Mesenteric fat pad (tissue), 1 donor: ENCODE measurements at regions not wholly inside any gene's neighbourhood (a gene's known extent, or its start where the extent isn't known, plus 50 kb on each side); places are given as distances from the start of the nearest gene placed in this dataset.
"Not testable (repeated sequence)": the region's sequence is repeated elsewhere in the genome, so short reads cannot be mapped to it uniquely, and the experiment has no call there.

Experiments used
- DNase-seq: peaks from one replicate; pipeline ENCODE4 v3.0.0-alpha.2; 2020; ENCODE audit warnings: low spot score
- donor health status: DM: yes; HTN: yes; CAD: no.

DNA sequence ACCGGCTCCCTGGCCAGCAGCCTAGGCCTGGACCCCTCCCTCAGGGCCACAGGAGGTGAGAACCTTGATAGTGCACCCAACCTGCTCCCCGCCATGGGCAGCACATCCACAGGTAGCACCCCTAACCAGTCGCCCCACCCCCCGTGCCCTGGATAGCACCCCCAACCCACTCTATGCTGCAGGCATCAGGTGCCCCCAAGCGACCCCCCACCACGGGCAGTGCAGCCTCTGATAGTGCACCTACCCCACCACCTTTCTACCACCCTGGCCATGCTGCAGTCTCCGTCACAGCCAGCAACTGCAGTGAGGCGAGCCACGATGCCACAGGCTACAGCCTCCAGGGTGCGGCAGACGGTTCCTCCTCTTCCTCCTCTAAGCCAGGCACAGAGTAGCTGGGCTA, 55.6 kb downstream of the SOWAHC start:
- DNase-seq: no peak

DNA sequence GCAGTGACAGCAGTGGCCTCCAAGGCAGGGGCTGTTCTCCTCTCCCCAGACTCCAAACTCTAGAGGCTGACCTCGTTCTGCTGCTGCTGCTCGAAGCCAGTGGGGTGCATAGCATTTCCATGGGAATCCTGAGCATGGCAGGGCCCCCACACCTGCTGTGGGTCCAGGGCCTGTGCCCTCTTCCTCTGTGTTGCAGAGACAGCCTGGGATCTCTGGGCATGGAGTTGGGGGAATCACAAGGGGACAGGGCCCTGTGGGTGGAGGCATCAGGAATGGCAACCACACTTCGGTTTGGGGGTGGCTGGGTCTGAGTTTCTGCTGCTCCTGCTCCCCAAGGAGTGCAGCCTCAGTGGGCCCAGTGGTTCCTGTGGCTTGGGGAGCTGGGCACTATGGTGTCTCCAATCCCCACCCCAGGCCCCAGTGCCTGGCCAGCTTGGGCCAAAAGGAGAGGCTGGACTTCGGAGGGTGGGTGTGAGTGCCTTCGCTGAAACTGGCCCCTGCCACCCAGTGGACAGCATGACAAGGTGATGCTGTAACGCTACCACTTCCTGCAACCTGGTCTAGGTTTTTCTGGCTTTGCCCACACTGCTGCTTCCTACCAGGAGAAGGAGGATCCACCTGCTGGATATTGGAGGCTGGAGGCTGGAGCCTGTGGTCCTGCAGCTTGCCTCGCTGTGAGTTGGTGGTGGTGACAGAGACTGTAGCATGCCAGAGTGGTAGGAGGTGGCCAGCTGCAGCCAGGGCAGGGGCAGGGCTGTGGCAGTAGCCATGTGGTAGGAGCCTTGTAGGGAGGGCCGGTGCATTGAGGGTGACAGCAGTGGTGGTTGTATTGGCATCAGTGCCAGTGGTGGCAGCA, 56.6 kb downstream of the SOWAHC start:
- DNase-seq: peak; percentile 81

DNA sequence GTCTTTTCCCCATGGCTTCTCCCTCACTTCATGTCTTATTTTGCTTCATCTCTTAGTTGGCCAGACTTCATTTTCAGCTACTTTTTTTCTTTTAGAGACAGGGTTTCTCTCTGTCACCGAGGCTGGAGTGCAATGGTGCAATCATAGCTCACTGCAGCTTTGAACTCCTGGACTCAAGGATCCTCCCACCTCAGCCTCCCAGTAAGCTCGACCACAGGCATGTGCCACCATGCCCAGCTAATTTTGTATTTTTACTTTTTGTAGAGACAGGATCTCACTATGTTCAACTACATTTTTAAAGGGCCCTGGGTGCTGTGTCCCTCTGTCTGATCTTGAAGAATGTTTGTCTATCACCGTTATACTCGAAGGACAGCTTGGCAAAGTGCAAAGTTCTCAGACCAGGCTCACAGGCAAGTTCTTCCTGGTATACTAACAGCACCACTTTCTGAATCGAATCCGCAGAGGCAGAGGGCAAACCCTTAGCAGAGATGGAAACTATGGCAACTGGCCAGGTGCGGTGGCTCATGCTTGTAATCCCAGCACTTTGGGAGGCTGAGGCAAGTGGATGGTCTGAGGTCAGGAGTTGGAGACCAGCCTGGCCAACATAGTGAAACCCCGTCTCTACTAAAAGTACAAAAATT, 60.9 kb downstream of the SOWAHC start:
- peak; percentile 55 for DNase-seq

DNA sequence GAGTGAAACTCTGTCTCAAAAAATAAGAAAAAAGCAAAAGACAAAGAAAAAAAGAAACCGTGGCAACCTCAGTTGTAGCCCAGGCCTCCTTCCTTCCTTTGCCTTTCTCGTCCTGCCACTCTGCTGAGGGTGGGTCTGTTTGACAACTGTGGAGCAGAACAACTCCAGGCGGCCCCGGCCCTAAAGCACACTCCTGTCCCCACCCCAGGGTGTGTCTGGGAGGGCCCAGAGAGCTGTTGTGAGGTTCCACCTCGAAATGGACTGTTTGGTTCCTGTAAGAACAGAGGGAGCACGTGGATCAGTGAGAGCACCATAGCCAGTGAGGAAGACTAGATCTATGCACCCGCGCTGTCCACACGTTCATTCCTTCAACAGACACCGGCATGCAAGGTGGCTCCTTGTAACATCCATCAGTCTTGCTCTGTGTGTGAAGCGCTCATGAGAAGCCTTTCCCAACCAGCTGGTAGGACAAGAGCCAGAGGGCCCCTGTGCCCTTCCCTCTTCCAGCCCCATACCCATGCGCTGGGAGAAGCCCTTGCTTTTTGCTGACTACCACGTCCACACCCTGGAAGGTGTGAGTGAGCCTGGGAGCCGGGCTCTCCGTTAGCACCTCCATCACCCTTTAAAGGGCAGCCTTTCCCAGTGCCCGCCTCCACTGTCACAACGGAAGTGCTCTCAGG, 61.6 kb downstream of the SOWAHC start:
- no peak for DNase-seq

DNA sequence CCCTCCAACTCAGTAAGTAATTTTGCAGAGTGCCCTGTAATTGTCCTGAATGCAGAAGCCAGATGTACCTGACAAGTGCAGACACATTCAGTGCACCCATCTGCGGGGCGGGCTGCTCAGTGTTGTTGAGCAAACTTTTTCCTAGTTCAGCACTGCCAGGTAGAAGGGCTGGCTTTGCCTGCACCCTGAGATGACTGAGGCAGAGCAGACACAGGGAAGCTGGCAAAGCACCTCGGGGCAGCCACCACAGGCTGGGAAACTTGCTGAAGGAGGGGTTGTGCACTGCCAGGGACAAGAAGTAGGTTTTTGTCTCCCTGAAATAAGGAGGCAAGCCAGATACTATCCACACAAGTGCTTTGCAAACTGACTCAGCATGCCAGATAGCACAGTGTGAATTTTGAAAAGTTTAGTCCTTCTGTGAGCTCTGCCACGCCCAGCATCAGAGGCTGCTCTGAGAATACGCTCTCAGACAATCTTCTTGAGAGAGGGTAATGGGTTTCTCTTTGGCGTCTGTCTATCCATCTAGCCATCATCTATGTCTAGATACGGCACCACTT, 62.3 kb downstream of the SOWAHC start:
- no peak for DNase-seq

DNA sequence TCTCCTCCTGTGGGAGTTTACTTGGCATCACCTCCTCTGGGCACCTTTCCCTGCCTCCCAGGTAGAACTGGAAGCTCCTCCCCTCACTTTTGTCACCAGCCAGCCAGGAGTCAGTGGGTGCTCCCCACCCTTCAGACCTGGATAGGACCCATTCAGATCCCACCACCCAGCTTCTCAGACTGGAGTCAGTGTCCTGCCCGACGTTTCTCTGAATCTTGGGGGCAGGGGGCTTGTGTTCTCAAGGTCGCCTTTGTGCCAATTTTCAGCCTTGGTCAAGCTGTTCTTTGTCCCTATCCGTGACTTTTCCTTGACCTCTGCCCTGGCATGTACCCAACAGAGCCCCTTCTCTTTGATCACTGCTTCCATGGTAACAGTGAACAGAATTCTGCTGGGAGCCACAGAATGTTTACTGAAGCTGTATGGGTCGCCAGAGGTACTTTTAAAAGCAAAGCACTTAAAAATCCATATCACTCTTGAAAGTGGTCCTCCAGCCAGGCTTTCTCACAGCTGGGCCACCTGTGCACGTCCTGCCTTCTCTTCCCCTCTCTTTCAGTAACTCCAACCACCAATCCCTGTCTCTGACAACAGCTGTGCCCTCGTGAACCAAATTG, 63.1 kb downstream of the SOWAHC start:
- DNase-seq: not testable (repeated sequence)

DNA sequence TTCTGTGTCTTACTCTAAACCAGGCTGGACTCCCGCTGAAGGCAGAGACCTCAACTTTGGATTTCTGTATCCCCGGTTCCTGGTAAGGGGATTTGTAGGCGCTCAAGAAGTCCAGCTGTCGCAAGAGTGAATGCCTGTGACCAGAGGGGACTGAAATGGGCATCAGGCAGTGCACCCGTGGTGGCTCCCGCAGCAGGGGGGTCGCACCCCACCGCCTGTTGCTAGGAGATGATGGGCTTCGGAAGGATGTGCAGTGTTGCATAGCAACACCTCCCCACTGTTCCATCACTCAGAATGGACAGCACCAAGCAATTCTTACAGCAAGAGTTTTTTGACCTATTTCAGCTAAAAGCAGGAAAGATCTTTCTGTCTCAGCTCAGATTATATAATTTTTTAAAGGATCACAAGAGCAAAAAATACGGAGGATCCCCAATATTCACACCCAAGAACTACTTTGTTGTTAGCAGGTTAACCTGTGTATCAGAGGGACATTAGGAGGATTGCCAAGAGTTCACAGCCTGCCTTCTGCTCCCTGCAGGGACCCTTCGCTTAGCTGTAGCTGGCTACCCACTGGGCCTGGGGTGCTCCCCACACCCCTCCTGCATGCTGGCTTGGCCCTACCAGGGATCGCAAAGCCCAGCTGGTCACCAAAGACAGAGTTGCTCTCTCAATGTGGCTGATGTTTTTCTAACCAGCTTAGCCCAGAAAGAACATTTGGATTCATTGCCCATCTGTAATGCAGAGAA, 63.8 kb downstream of the SOWAHC start:
- DNase-seq: no peak

DNA sequence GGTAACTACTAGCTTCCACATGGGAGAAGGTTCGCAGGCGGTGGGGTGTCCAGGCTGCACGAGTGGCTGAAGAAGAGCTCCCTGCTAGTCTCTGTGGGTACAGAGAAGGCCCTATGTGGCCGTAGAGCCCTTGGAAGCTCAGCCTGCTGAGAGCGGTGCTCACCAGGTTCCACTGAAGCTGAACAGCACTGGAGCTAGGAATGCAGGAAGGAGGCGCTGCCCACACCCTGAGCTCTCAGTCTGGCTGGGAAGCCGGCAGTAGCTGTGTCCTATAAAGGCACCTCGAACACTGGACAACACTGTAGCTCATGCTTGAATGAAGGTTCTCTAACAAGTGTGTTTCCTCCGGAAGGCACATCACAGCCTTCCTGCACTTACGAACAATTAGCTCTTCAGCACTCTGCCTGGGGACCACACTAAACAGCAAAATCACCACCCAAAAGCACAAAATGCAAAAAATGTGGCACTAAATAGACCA, 64.6 kb downstream of the SOWAHC start:
- DNase-seq: not testable (repeated sequence)

DNA sequence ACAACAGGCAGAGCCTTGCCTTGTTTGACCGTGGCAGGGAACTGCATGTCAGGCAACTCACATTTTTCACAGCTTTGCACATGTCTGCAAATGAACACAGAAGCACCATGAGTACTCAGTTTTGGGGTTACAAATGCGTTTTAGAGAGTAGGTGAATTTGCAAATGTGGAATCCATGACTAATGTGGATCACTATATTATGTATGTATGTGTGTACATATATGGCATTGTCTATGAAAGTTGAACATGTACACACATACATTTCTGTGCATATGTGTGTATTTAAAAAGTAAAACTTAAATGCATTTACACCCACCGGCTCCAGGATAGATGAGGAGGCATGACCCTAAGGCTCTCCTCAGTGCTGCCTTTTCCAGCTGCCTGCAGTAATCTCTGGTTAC, 65.1 kb downstream of the SOWAHC start:
- no peak for DNase-seq

DNA sequence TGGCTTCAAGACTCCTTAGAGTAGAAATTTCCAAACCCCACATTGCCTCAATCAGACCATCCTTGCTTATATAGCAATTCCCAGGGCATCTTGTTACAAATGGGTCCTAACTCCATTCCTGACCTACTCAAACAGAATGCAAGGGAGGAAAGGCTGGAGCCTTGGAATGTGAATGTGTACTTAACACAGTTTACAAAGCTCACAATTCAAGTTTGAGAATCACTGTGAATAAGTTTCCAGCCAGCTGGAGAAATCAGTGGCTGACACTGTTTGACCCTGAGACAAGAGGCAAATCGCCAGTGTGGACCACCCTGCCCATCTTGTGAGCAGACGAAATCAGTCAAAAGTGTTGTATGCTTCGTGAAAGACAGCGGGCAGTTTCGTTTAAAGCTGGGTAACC, 65.5 kb downstream of the SOWAHC start:
- DNase-seq: no peak

DNA sequence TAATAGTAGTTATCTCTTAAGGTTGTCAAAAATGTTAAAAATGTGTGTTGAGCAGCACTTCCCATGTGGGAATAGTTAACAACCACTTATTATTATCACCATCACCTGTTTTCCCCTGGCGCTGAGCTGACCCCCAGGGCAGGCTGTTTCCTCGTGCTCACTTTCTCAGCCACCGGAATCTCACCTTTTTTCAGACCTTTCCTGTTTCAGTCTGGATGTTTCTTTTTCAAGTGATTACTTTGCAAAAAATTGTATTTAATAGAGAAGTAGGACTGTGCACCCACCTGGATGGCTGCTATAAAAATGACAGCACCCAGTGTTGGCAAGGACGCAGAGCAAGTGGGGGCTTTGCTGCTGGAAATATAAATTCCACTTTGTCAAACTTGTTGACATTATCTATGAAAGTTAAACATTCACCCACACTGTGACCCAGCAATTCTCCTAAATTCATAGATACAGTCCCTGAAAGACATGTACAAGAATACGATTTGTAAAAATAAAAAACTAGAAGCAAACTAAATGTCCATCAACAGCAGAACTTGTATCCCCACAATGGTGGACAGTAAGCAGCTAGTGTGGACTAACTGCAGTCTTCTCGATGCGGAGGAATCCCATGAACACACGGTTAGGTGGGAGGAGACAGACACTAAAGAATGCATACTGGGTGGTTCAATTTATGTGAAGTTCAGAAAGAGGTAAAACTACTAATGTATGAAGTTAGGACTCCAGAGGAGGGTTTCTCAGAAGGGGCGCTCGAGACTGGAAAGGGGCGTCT, 66.5 kb downstream of the SOWAHC start:
- DNase-seq: no peak

DNA sequence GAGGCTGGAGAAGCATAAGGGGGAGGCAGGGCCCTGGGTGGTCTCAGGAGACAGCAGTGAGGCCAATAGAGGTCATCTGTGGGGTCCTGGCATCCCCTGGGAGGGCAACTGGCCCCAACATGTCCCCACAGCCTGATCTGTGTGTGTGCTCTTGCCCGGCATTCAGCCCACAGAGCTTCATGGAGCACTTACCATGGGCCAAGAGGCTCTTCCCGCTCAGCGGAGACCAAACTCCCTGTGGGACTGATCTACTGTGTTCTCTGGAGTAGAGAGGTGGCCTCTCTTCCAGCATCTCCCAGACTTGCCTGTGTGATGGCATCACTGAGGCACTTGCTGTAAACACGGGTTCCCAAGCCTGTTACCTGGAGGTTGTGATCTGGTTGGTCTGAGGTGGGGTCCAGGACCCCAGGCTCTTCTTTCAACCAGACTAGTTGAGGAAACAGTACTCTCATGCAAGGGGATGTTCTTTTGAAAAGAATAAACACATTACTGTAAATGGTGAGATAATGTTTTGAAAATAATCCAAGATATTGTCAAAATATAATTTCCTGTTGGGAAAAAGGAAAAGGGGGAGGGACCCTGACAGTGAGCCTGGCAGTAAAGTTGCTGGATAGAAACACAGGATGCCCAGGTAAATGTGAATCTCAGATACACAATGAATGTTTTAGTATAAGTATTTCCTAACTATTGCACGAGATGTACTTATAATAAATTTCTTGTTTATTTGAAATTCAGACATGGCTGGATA, 67.6 kb downstream of the SOWAHC start:
- no peak for DNase-seq

DNA sequence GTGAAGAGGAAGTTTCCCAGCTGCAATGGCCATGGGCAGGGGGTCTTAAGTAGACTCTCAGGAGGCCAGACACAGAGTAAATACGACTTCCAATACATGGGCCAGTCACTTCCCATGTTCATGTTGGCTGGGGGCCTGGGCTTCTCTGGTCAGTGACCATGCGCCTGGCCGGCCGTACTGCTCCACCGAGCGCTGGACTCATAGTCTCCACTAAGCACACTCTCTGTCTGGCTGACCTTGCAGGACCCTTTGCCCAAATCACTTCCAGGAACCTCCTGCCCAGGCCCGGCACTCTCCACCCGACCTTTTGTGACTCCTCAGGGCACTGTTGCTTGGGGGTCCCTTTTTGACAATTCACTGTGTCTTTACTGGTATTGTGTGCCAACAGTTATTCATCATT, 69.3 kb downstream of the SOWAHC start:
- DNase-seq: no peak

DNA sequence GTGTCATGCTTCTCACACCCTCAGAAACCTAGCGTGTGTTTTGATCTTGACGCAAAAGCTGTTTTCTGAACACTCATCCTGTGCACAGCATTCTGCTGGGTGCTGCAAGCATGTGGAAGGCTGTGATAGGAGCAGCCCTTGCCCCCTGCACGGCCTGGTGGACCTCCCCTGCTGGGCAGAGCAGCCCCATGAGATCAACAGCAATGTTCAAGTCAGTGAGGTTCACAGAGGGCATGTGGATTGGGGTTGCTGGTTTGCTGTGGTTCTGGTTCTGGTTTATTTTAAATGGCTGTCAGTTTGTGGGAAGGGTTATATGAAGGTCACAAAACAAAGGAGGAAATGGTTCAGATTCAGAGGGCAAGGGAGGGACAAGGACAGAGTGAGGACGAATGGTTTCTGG, 71.3 kb downstream of the SOWAHC start:
- peak; percentile 71 for DNase-seq

DNA sequence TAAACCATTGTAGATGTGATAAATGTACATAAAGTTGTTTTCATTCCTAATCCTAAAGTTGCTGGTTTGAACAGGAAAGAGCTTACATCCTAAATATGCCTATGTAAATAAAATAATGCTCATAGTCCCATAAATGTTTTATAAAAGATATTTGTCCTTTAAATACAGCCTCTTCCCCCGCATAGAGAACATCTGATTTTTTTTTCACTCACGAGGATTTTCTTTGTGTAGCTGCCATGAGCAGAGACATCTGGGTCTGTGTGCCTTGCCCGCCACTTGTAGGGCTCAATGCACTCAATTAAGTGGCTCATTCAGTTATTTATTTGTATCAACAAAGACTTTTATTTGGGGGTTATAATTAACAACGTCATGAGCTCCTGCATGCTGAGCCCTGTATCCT, 72.8 kb downstream of the SOWAHC start:
- DNase-seq: no peak

DNA sequence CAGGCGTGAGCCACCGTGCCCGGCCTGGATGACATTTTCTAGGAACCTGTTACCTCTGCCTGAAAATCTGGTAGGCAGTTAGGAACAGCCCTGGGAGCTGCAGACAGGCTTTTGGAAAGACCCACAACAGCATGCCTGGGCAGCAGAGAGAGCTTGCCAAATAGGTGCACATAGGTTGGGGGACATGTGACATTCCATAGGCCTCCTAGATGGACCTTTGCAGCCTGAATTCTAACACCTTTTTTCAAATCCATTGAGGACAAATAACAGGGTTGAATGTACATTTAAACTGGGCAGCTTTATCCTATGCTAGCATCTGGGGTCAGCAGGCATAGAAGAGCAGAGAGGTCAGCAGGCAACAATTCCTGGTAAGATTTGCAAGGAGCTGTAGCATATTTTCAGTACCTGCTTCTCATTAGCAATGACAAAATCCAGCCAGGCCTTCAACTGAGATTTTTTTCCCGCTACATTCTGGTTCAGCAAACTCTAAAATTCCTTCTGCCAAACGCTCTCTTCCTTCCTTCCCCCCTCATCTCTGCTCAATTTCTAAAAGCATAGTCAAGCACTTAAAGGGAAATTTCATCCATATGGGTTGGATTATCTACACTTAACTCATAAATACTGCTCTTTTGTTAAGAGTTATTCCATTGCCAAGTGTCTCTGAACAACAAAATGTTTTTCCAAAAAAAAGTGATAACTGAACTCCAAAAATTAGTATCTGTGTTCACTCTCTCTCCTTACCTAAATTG, 75.2 kb downstream of the SOWAHC start:
- no peak for DNase-seq

DNA sequence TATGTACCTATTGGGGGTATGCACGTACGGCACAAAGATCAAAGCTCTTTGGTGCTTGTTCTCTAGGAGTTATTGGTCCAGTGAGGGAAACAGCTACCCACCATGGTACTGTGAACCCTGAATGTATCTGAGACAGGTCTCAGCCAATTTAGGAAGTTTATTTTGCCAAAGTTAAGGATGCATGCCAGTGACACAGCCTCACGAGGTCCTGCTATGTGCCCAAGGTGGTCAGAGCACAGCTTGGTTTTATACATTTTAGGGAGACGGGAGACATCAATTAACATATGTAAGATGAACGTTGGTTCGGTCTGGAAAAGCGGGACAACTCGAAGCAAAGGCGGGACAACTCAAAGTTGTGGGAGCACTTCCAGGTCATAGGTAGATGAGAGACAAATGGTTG, 75.8 kb downstream of the SOWAHC start:
- DNase-seq: no peak

DNA sequence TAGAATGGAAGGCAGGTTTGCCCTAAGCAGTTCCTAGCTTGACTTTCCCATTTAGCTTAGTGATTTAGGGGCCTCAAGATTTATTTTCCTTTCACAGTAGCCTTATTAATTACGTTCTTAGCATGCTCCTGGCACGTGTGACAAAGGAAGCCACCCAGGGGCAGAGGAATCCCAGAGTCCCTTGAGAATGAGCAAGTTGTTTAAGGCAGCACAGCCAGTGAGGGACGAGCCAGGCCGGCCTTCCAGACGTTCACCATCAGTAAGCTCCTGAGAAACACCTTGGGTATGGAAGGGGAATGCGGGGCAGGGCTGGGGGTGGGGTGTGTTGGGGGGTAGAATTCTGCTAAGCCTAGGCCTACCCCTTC, 76.3 kb downstream of the SOWAHC start:
- no peak for DNase-seq
